Panc1 (cell line): ENCODE measurements at regions not wholly inside any gene's neighbourhood (a gene's known extent, or its start where the extent isn't known, plus 50 kb on each side); places are given as distances from the start of the nearest gene placed in this dataset.

Source experiments
- ATAC-seq: fragments of 200-7000 bp; cut with Tn5 transposase; 2 replicates; pipeline ENCODE4 v1.9.1; 2020; ENCODE audit warnings: mild to moderate bottlenecking, moderate library complexity
- BruUV-seq: library from RNA; stranded (reverse); fragments of 400-500 nt; replicated peaks from 2 replicates; lab custom pipeline; 2021; lab: Mats Ljungman, UMichigan
- CTCF ChIA-PET: fragments of 300-600 bp; sonication (Branson Sonifier 250); formaldehyde crosslinking; loops from one replicate; lab custom pipeline; 2022; ENCODE audit warnings: antibody characterized with exemption; lab: Charles Lee
- POLR2A ChIA-PET: fragments of 300-600 bp; sonication (Branson Sonifier 250); formaldehyde crosslinking; loops from one replicate; lab custom pipeline; 2022; ENCODE audit warnings: antibody characterized with exemption; lab: Charles Lee
- DNase-seq: peaks from one replicate; pipeline ENCODE4 v3.0.0-alpha.2; 2010; ENCODE audit warnings: low read depth, low spot score
- H3K27ac ChIP-seq: 2 replicates; pipeline ENCODE4 v1.5.1; 2011; ENCODE audit warnings: mild to moderate bottlenecking, low read length, inconsistent platforms
- H3K27me3 ChIP-seq: fragments of 200-500 bp; sonication (Bioruptor generic); 2 replicates; pipeline ENCODE4 v1.6.0; 2014; ENCODE audit warnings: low read length, inconsistent platforms; ENCODE audit not compliant: control insufficient read depth, insufficient read depth
- H3K36me3 ChIP-seq: fragments of 200-500 bp; sonication (Bioruptor generic); 2 replicates; pipeline ENCODE4 v1.5.1; 2014; ENCODE audit warnings: inconsistent platforms, mild to moderate bottlenecking, low read length, moderate library complexity; ENCODE audit not compliant: control insufficient read depth, insufficient read depth
- H3K4me1 ChIP-seq: 2 replicates; pipeline ENCODE4 v1.5.1; 2011; ENCODE audit warnings: inconsistent platforms, mild to moderate bottlenecking, low read length, moderate library complexity; ENCODE audit not compliant: control insufficient read depth, insufficient read depth
- H3K4me3 ChIP-seq, 2 experiments: 2 replicates each; pipeline ENCODE4 v1.5.1; 2011 to 2012; ENCODE audit warnings: low read depth in 2 of 2, low read length in 2 of 2, mild to moderate bottlenecking in 2 of 2, inconsistent platforms in 1 of 2, moderate library complexity in 1 of 2
- H3K9me3 ChIP-seq: fragments of 200-500 bp; sonication (Bioruptor generic); 2 replicates; pipeline ENCODE4 v1.5.1; 2014; ENCODE audit warnings: low read depth, mild to moderate bottlenecking, inconsistent platforms, low read length, moderate library complexity; ENCODE audit not compliant: control insufficient read depth, insufficient read depth
- CTCF ChIP-seq: fragments of 450-650 bp; IDR thresholded peaks from 2 replicates; pipeline ENCODE4 v1.5.1; 2017; ENCODE audit warnings: mild to moderate bottlenecking
- POLR2AphosphoS5 ChIP-seq: IDR thresholded peaks from 2 replicates; pipeline ENCODE4 v1.6.1; 2012; ENCODE audit warnings: mild to moderate bottlenecking, low read depth, low read length, moderate library complexity
- SIN3A ChIP-seq: IDR thresholded peaks from 2 replicates; pipeline ENCODE4 v1.6.1; 2012; ENCODE audit warnings: low read depth, mild to moderate bottlenecking, low read length, moderate library complexity, borderline replicate concordance; ENCODE audit not compliant: insufficient read depth
- TCF7L2 ChIP-seq: IDR thresholded peaks from 2 replicates; pipeline ENCODE4 v1.6.1; 2011; ENCODE audit warnings: mild to moderate bottlenecking, low read depth, low read length, inconsistent platforms
- in situ Hi-C: cut with HindIII; loops from 2 replicates; pipeline ENCODE4 v1.10.0; 2016; ENCODE audit warnings: low sequenced_read_pairs, low pct_unique_long_range_greater_than_20kb
- intact Hi-C: fragments of 100-400 bp; cut with micrococcal nuclease; formaldehyde crosslinking; loops from one replicate; pipeline ENCODE4 v1.10.0; 2022; ENCODE audit not compliant: unreplicated experiment
- TF ChIP-seq, protein P1 (sequence below), 2 experiments: IDR thresholded peaks; 2 replicates each; pipeline ENCODE4 v1.6.1; 2011 to 2012; ENCODE audit warnings: low read depth in 2 of 2, control low read depth in 1 of 2, low read length in 1 of 2, mild to moderate bottlenecking in 1 of 2, moderate library complexity in 1 of 2; ENCODE audit not compliant: insufficient read depth in 1 of 2

GRCh38 chr5:33161421-33161820, 279.3 kb upstream of the TARS1 start:
- intact Hi-C loops (no loop called here), in situ Hi-C loops (no loop called here)
- Histone ChIP-seq H3K27me3 (no peaks in the 10 kb centered on the region), H3K4me3 (no peak overlapping the region), H3K36me3 (no peaks in the 10 kb centered on the region), H3K4me1 (no peaks in the 10 kb centered on the region), H3K27ac (no peak overlapping the region), H3K9me3 (no peaks in the 10 kb centered on the region)
- ChIA-PET CTCF (no interaction called here), POLR2A (no interaction called here)
- TF ChIP-seq, protein P1, sequence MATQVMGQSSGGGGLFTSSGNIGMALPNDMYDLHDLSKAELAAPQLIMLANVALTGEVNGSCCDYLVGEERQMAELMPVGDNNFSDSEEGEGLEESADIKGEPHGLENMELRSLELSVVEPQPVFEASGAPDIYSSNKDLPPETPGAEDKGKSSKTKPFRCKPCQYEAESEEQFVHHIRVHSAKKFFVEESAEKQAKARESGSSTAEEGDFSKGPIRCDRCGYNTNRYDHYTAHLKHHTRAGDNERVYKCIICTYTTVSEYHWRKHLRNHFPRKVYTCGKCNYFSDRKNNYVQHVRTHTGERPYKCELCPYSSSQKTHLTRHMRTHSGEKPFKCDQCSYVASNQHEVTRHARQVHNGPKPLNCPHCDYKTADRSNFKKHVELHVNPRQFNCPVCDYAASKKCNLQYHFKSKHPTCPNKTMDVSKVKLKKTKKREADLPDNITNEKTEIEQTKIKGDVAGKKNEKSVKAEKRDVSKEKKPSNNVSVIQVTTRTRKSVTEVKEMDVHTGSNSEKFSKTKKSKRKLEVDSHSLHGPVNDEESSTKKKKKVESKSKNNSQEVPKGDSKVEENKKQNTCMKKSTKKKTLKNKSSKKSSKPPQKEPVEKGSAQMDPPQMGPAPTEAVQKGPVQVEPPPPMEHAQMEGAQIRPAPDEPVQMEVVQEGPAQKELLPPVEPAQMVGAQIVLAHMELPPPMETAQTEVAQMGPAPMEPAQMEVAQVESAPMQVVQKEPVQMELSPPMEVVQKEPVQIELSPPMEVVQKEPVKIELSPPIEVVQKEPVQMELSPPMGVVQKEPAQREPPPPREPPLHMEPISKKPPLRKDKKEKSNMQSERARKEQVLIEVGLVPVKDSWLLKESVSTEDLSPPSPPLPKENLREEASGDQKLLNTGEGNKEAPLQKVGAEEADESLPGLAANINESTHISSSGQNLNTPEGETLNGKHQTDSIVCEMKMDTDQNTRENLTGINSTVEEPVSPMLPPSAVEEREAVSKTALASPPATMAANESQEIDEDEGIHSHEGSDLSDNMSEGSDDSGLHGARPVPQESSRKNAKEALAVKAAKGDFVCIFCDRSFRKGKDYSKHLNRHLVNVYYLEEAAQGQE (IDR thresholded peaks at IDR 0.05; ENCODE audit: insufficient read depth in 1 of 2, low read depth in 2 of 2, low read length in 1 of 2) = no peak
- TF ChIP-seq TCF7L2 (no peak), SIN3A (no peak), POLR2AphosphoS5 (no peak), CTCF (no peak)
- ATAC-seq (no peak), DNase-seq (no peak)
- no TSS peak for BruUV-seq

- no peak for DNase-seq
- TF ChIP-seq, protein P1 (IDR thresholded peaks at IDR 0.05; ENCODE audit: insufficient read depth in 1 of 2, low read depth in 2 of 2, low read length in 1 of 2) = no peak
- TF ChIP-seq SIN3A = no peak
- TF ChIP-seq CTCF = no peak
- TF ChIP-seq TCF7L2 = no peak
- no peak for TF ChIP-seq POLR2AphosphoS5
- CTCF ChIA-PET = no interaction called here
- intact Hi-C loops = no loop called here
- H3K27ac ChIP-seq = no peak overlapping the region
- no peaks in the 10 kb centered on the region for H3K36me3 ChIP-seq
- H3K4me1 ChIP-seq = no peaks in the 10 kb centered on the region
- no peaks in the 10 kb centered on the region for H3K9me3 ChIP-seq
- no TSS peak for BruUV-seq
- no peaks in the 10 kb centered on the region for H3K27me3 ChIP-seq
- POLR2A ChIA-PET = no interaction called here
- H3K4me3 ChIP-seq = no peak overlapping the region
- no peak for ATAC-seq
- in situ Hi-C loops = no loop called here
Observed at GRCh38 chr5:33162057-33162456, 278.7 kb upstream of the TARS1 start.
